NCI-H1436 (cell line): ENCODE measurements at regions not wholly inside any gene's neighbourhood (a gene's known extent, or its start where the extent isn't known, plus 50 kb on each side); places are given as distances from the start of the nearest gene placed in this dataset.

ENCODE experiments used
- DNase-seq: peaks from one replicate; lab custom pipeline; 2025; lab: John Stamatoyannopoulos, UW

DNA sequence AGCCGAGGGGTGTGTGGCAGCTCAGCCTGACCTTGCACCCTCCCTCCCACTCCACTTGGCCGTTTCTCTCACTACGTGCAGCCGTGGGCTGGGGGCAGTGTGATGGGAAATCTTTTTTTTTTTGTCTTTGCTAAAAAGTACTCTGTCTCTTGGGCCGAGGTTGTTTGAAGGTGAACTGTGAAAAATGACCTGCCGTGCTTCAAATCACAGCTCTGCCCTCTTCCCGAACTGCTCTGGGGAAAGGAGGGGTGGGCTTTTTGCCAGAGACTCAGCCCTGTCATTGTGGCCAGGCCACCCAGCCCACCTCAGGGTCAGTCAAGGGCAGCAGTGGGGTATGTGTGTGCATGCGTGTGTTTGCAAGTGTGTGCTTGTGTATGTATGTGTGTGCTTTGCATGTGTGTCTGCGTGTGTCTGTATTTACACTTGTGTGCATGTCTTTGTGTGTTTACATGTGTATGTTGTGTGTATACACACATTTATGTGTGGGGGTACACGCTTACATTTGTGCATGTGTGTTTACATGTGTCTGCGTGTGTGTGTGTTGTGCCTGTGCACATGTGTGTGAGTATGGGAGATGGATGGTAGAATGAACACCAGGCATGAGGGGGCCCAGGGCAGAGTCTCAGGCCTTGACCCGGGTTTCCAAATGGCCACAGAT lies 61.3 kb upstream of the HAAO start:
- DNase-seq: no peak

DNA sequence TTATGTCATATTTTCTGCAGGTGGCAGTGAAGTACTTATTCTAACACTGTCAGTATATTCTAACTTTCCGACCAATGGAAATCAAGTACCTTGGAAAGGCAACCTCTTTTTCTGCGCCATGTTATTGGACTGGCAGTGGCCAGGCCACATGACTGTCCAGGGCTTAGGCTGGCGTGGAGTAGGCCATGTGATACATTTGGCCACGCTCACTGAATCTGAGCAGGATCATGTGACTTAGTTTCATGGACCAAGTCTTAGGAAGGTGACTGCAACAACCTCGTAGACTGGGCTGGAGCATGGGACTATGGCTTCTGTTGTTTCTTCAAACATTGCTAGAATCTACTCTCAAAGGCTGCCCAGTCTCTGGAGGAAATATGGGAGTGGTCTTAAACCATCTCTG lies 60.4 kb upstream of the HAAO start:
- no peak for DNase-seq

DNA sequence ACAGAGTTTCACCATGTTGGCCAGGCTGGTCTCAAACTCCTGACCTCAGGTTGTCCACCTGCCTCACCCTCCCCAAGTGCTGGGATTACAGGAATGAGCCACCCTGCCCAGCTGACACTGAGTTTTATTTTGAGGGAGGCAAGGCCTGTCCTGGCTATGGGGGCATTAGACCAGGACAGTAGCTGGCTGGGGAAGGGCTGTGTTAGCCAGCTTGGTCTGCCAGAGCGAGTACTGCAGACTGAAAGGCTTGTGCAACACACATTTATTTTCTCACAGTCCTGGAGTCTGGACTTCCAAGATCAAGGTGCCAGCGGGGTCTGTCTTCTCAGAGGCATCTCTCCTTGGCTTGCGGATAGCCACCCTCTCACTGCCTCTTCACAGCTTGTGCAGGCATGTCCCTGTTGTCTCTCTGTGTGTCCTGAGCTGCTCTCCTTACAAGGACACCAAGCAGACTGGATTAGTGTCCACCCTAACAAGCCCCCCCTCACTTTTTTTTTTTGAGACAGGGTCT lies 59.4 kb upstream of the HAAO start:
- DNase-seq: no peak

DNA sequence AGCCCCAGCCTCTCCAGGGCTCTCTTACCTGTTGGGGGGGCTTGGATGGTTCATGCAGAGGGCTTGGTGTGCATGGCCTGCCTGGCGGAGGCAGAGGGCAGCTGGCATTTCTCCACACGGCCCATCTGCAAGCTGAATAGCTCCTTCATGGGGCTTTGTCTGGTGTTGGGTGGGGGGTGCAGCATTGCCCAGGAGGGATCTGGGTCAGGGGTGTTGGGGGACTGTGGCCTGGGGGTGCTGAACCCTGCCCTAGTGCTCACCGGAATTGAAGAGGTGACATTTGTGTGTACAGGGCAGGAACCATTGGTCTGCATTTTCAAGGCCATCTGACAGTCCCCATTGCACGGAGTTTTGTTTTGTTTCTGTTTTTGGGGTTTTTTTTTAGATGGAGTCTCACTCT lies 58.8 kb upstream of the HAAO start:
- no peak for DNase-seq

DNA sequence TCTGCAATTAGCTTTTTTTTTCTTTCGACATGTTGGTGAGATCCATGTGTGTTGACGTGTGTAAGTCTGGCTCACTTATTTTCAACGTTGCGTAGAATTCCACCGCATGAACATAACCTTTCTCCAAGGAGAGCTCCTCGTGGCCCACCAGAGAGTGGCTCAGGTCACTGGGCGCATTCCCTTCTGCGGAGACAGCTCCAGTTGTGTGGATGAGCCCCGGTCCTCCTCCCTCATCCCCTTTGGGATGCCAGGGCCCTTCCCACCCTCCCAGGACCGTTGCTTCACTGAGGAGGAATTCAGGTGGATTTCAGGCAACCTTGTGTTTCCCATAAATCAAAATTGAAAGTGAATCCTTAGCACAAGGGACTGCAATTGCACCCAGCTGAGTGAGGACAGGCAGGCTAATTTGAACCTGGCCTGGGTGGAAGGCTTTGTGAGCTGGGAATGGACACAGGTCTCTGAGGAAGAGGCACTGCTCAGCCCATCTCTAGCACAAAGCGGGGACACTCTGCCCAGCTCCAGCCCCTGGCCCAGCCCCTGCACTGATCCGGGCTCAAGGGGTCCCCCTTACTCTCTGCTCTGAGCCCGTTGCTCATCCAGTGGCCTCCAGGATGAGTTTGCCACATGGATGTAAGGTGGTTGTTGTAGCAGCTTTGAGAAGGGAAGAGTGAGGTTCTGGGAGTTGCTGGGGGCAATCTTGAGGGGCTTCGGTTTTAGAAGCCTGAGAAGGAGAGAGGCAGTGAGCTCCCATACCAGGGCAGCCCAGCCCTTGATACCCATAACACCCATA lies 57.8 kb upstream of the HAAO start:
- DNase-seq: no peak

DNA sequence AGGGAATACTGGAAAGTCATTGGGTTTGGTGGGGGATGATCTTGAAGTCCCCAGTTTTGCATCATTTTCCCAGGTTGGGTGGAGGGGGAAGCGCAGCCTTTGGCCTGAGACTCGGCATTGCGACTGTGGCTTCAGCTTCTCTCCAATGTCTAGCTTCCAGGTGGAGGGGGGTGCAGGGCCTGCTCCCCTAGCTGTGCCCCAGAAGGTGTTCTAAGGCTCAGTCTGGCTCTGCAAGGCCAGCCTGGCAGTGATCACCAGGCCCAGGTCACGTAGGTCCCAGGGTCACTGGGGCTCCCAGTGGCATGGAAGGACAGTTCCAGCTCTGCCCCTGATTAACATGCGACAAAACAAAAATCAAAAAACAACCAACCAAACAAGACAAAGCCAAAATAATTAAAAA lies 56.9 kb upstream of the HAAO start:
- DNase-seq: no peak

DNA sequence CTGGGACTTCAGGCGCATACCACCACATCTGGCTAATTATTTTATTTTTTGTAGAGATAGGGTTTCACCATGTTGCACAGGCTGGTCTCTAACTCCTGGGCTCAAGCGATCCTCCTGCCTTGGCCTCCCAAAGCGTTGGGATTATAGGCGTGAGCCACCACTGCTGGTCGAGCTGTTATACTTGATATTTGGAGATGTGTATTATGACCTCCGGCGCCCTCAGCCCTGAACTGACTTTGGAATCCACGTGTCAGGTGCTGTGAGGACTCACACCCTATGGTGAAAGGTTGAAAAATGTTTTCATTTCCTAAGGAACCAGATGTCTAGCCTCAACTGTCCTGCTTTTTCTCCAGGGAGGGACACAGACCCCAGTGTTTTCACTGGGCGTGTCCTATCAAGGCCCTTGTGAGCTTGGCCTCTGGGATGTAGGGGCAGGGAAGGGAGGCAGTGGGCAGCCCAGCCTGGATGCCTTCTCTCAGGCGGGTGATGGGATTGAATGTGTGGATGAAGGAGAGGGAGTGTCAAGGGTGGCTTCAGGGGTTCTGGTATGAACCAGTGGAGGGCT lies 56.4 kb upstream of the HAAO start:
- no peak for DNase-seq

DNA sequence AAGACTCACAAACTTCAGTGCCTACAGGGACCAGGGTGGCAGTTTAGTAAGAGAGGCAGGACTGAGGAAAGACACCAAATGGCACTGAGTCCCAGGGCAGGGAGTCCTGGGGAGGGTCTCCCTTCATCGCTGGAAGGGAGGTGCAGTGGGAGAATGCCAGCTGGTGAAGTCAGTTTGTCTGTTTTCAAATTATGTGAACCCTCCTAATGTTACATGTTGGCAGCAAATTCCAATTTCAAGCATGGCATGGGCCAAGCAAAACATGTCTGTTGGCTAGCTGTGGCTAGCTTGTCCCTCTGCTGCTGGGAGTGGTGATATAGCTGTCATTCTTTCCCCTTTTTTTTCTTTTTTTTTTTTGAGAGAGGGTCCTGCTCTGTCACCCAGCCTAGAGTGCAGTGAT lies 55.9 kb upstream of the HAAO start:
- DNase-seq: no peak

DNA sequence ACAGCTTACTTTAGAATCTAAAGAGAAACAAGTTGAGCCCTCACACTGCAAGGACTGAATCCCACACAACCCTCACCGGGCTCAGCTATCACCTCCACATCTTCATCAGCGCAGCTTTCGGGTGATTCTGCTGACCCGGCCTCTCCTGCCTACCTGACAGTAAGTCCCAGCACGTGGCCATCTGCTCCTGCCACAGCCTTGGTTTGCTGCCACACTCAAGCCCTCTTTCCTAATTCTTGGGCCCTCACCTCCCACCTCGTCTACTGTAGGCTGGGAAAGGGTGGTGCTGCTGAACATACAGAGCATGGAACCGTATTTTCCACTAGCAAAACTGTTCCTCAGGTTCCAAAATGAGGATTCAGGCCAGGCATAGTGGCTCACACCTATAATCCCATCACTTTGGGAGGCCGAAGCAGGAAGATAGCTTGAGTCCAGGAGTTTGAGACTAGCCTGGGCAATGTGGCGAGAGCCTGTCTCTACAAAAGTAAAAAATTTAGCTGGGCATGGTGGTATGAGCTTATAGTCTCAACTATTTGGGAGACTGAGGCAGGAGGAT lies 55.3 kb upstream of the HAAO start:
- DNase-seq: no peak

DNA sequence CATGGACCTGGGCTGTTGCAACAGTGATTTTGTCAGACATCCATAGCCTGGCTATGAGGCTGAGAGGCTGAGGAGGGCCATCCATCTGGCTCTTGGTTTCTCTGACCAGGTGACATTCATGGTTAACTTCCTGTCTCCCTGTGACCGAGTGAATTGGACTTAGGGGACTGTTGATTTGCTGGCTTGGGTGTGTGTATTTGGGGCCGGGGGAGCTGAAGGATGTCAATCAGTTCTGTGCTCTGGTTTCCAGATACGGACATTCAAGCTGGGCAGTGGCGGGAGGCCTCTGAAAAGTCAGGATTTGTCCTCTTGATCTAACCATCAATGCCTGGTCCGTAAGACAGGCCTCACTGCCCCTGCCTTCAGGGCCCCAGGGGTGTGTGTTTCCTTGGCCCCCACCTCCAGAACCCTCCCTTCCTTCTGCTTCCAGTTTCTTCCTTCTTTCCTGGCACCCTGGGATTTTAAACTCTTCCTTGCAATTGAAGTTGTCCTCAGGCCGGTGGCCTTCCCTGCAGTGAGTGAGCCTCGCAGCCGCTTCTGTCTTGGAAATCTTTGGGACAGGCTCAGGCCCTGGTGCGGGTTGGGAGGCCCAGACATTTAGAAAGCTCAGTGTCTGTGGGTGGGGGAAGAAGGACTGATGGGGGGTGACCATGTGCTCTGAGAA lies 54.7 kb upstream of the HAAO start:
- DNase-seq: no peak

DNA sequence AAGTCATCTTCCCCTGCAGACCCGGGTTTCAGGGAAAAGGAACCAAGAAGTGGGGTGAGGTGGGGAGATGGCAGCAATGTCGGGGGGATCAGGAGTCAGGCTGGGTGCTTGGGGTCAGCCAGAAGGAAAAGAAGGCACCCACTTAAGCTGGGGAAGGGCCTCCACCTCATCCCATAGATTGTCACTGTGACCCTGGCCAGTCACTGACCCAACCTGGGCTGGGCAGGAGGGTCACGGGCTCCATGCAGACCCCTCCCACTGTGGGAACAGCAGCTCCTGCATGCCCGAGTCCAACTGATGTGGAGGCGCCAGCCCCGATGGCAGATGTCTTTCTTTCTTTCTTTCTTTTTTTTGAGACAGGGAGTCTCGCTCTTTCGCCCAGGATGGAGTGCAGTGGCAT lies 53.6 kb upstream of the HAAO start:
- DNase-seq: no peak

DNA sequence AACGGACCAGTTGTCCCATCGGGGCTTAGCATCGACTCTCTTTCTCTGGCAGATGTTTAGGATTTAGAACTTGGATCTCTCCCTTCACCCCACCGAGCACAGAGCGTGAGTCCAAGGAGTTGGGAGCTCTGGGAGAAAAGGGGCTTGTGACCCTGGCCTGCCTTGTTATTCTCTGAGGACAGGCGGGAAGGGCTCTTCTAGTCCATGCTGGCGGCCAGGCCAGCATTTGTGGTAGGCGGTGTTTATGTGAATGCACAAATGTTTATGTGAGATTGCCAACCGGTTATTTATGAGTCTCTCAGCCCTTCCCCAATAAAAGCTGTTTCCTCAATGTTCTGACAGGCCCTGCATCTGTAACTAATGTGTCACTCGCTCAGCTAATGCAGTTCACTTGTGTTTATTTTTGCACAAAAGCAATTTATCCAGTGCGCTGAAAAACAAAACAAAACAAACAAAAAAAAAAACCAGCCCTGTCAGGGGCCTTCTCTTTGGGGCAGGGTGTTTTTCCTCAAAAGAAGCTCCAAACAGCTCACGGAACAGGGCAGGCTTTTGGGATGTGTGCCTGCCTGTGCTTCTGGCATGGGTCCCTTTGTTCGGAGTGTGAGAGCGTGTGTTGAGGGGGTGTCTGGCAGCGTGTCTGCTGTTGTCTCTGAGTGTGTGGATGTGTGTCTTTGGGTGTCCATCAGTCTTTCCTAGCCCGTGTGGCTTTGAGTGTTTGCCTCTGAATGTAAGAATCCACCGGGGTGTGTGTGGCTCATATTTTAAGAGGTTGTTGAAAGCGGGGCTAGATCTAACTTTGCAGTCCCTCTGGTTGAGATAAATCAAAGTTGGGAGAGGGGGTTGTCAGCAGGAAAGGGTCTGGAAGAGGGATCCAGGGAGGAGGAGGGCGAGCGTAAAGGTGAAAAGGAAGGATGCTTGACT lies 52.8 kb upstream of the HAAO start:
- no peak for DNase-seq

DNA sequence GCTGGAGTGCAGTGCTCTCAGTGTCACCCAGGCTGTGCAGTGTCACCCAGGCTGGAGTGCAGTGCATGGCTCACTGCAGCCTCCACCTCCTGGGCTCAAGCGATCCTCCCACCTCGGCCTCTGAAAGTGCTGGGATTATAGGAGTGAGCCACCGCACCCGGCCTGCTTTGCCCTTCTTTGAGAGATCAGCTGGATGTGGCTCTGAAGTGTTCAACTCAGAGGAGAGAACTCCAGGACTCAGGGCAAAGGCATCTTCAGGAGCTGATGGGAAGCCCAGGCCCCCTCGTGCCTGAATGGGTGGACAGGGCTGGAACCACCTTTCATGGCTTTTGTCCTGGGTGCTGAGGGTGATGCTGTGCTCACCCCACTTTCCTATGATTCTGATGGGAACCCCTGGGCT lies 52.0 kb upstream of the HAAO start:
- no peak for DNase-seq

DNA sequence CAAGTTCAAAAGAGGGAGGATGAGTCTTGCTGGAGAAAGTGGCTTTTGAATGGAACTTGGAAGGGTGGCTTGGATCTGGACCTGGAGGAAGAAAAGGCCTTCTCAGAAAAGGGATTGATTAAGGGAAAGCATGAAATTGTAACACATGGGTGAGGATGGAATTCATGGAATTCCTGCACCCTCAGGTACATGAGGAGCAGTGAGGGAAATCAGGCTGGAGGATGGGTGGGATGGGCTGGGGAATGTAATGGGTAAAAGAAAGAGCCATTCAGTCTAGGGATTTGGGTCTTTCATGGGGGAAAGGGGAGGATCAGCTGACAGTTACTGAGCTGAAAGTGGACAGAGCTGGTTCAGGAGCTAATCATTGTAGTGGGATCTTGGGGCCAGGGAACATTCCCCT lies 51.2 kb upstream of the HAAO start:
- no peak for DNase-seq

DNA sequence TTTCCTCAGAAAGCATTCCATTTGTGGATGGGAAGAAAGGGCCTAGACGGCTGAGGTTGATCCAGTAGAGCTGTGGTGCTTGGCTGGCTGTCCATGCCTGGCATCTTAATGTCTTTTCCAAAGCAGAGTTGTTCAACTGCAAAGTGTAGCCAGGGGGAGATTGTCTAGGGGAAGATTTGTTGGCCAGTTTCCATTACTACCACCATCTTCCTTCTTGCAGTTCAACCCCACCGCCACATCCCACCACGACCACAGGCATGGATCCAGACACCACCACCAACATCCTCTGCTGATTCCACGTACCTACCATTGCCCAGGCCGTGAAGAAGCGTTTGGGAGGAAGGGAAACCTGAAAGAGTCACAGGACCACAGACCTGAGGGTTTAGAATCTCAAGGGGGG lies 50.7 kb upstream of the HAAO start:
- DNase-seq: no peak

DNA sequence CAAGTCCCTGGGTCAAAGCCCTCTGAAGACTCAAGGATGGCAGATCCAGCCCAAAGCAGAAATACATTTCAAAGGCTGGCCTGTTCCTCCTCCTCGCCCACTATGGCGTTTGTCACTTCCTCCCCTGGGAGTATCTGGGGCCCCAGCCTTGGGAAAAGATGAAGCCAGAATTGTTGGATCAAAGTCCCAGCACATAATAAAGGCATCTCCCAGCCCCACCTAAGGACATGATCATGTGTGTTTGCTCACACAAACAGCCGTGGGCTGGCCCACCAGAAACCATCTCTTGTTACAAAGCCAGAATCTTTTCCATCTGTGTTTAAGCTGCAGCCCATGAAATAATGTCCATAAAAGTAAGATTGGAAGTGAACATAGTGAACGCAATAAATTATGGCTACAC lies 50.1 kb upstream of the HAAO start:
- DNase-seq: no peak
